GM23338 (cell line): ENCODE measurements at regions not wholly inside any gene's neighbourhood (a gene's known extent, or its start where the extent isn't known, plus 50 kb on each side); places are given as distances from the start of the nearest gene placed in this dataset.

Experiments used
- ATAC-seq: fragments of 200-7000 bp; cut with Tn5 transposase; 3 replicates; pipeline ENCODE4 v1.9.1; 2020
- DNase-seq: peaks from one replicate; pipeline ENCODE4 v3.0.0-alpha.2; 2015; ENCODE audit warnings: low spot score
- H2AFZ ChIP-seq: fragments of 200-600 bp; sonication (generic); 2 replicates; pipeline ENCODE4 v1.8.0; 2016; ENCODE audit warnings: antibody characterized with exemption, mild to moderate bottlenecking, moderate library complexity
- H3F3A ChIP-seq: fragments of 200-600 bp; sonication (generic); replicated peaks from 2 replicates; pipeline ENCODE4 v1.8.0; 2017; ENCODE audit warnings: antibody characterized with exemption, mixed run types, low read depth
- H3K27ac ChIP-seq: fragments of 200-600 bp; sonication (generic); 2 replicates; pipeline ENCODE4 v1.6.1; 2016; ENCODE audit warnings: low read depth
- H3K27me3 ChIP-seq: fragments of 200-600 bp; sonication (generic); 2 replicates; pipeline ENCODE4 v1.8.0; 2016; ENCODE audit warnings: mild to moderate bottlenecking, mixed run types, moderate library complexity; ENCODE audit not compliant: insufficient read depth
- H3K36me3 ChIP-seq: fragments of 200-600 bp; sonication (generic); 2 replicates; pipeline ENCODE4 v1.8.0; 2016; ENCODE audit warnings: mild to moderate bottlenecking; ENCODE audit not compliant: insufficient read depth
- H3K4me1 ChIP-seq: fragments of 200-600 bp; sonication (generic); 2 replicates; pipeline ENCODE4 v1.8.0; 2016; ENCODE audit warnings: mild to moderate bottlenecking, moderate library complexity; ENCODE audit not compliant: insufficient read depth
- H3K4me2 ChIP-seq: fragments of 200-600 bp; sonication (generic); 2 replicates; pipeline ENCODE4 v1.7.1; 2017; ENCODE audit warnings: mixed run types
- H3K4me3 ChIP-seq: fragments of 200-600 bp; sonication (generic); 2 replicates; pipeline ENCODE4 v1.6.1; 2016; ENCODE audit warnings: mixed run types
- H3K79me2 ChIP-seq: fragments of 200-600 bp; sonication (generic); replicated peaks from 2 replicates; pipeline ENCODE4 v1.8.0; 2017; ENCODE audit warnings: mild to moderate bottlenecking; ENCODE audit not compliant: insufficient read depth
- H3K9me2 ChIP-seq: fragments of 200-600 bp; sonication (generic); 2 replicates; pipeline ENCODE4 v1.8.0; 2017; ENCODE audit not compliant: insufficient read depth
- H4K20me1 ChIP-seq: fragments of 200-600 bp; sonication (generic); replicated peaks from 2 replicates; pipeline ENCODE4 v1.8.0; 2017; ENCODE audit warnings: mild to moderate bottlenecking; ENCODE audit not compliant: insufficient read depth
- H3K27ac Mint-ChIP-seq: 2 replicates; pipeline ENCODE4 v1.8.0; 2020; ENCODE audit warnings: inconsistent platforms, mild to moderate bottlenecking, moderate library complexity, mixed read lengths
- H3K27me3 Mint-ChIP-seq: 3 replicates; pipeline ENCODE4 v1.8.0; 2022; ENCODE audit warnings: low read depth, mild to moderate bottlenecking, moderate library complexity, mixed read lengths, inconsistent platforms; ENCODE audit not compliant: insufficient read depth, poor library complexity
- H3K36me3 Mint-ChIP-seq: 3 replicates; pipeline ENCODE4 v1.8.0; 2021; ENCODE audit warnings: low read depth, mild to moderate bottlenecking, inconsistent platforms, moderate library complexity, mixed read lengths
- H3K4me1 Mint-ChIP-seq: 3 replicates; pipeline ENCODE4 v1.8.0; 2020; ENCODE audit warnings: mild to moderate bottlenecking, inconsistent platforms, mixed read lengths
- H3K4me3 Mint-ChIP-seq: 3 replicates; pipeline ENCODE4 v1.8.0; 2021; ENCODE audit warnings: moderate library complexity, mild to moderate bottlenecking, inconsistent platforms, mixed read lengths
- H3K9me3 Mint-ChIP-seq: 3 replicates; pipeline ENCODE4 v1.8.0; 2020; ENCODE audit warnings: moderate library complexity, mild to moderate bottlenecking, inconsistent platforms, mixed read lengths
- CREB1 ChIP-seq: fragments of 250-450 bp; sonication (Bioruptor Pico); IDR thresholded peaks from 2 replicates; pipeline ENCODE4 v1.5.0; 2020; ENCODE audit warnings: low read depth, mild to moderate bottlenecking, moderate library complexity
- ETS1 ChIP-seq: IDR thresholded peaks from 2 replicates; pipeline ENCODE4 v1.6.1; 2016; ENCODE audit warnings: antibody characterized with exemption
- EZH2 ChIP-seq: fragments of 200-600 bp; sonication (generic); IDR thresholded peaks from one replicate; pipeline ENCODE4 v1.8.0; 2017; ENCODE audit warnings: antibody characterized with exemption, mild to moderate bottlenecking, low read depth; ENCODE audit not compliant: unreplicated experiment
- EZH2phosphoT487 ChIP-seq: fragments of 200-600 bp; sonication (generic); IDR thresholded peaks from one replicate; pipeline ENCODE4 v1.8.1; 2018; ENCODE audit warnings: antibody characterized with exemption; ENCODE audit not compliant: unreplicated experiment
- JUNB ChIP-seq: IDR thresholded peaks from one replicate; pipeline ENCODE4 v1.6.1; 2016; ENCODE audit warnings: antibody characterized with exemption; ENCODE audit not compliant: unreplicated experiment
- POLR2AphosphoS5 ChIP-seq: IDR thresholded peaks from 2 replicates; pipeline ENCODE4 v1.6.1; 2016; ENCODE audit warnings: antibody characterized with exemption, low read depth
- REST ChIP-seq: IDR thresholded peaks from one replicate; pipeline ENCODE4 v1.6.1; 2018; ENCODE audit warnings: antibody characterized with exemption; ENCODE audit not compliant: unreplicated experiment
- STAT1 ChIP-seq: IDR thresholded peaks from one replicate; pipeline ENCODE4 v1.6.1; 2016; ENCODE audit warnings: antibody characterized with exemption; ENCODE audit not compliant: unreplicated experiment
- ZNF331 ChIP-seq: fragments of 250-450 bp; sonication (Bioruptor Pico); IDR thresholded peaks from 2 replicates; pipeline ENCODE4 v1.5.0; 2020; ENCODE audit warnings: low read depth, mild to moderate bottlenecking, moderate library complexity
- ZNF462 ChIP-seq: fragments of 250-450 bp; sonication (Bioruptor Pico); IDR thresholded peaks from 2 replicates; pipeline ENCODE4 v1.5.0; 2020; ENCODE audit warnings: mild to moderate bottlenecking, moderate library complexity

- no peak overlapping the region for H3K4me3 ChIP-seq
- Mint-ChIP-seq H3K27me3 (no peaks in the 10 kb centered on the region), H3K9me3 (no peaks in the 10 kb centered on the region; the same call in 2 of the 3 replicates), H3K27ac (no peak overlapping the region), H3K4me3 (no peak overlapping the region), H3K4me1 (no peaks in the 10 kb centered on the region), H3K36me3 (no peaks in the 10 kb centered on the region)
- no peak overlapping the region for H2AFZ ChIP-seq
- no peaks in the 10 kb centered on the region for H3K36me3 ChIP-seq
- no peaks in the 10 kb centered on the region for H3F3A ChIP-seq
- H3K9me2 ChIP-seq, result 0 out of 2 replicates have a peak, but pooled peaks cover 2% of the 10 kb centered on the region
- ATAC-seq (no peak), DNase-seq (no peak)
- H3K27me3 ChIP-seq, result no peaks in the 10 kb centered on the region
- H3K4me1 ChIP-seq, result no peaks in the 10 kb centered on the region
- H4K20me1 ChIP-seq, result no peaks in the 10 kb centered on the region
- no peaks in the 10 kb centered on the region for H3K79me2 ChIP-seq
- no peak overlapping the region for H3K4me2 ChIP-seq
- no peak overlapping the region for H3K27ac ChIP-seq
- TF ChIP-seq ETS1, result no peak
- no peak for TF ChIP-seq EZH2phosphoT487
- no peak for TF ChIP-seq CREB1 (CRISPR knock-in tag)
- no peak for TF ChIP-seq ZNF331 (CRISPR knock-in tag)
- no peak for TF ChIP-seq JUNB
- no peak for TF ChIP-seq EZH2
Measured at GRCh38 chr2:19205983-19206533, 152.4 kb downstream of the OSR1 start.

- no peaks in the 10 kb centered on the region for H3K36me3 Mint-ChIP-seq
- Histone ChIP-seq H3K27ac (no peak overlapping the region), H3K9me2 (0 out of 2 replicates have a peak, but pooled peaks cover 2% of the 10 kb centered on the region), H3K4me1 (no peaks in the 10 kb centered on the region), H3K4me3 (no peak overlapping the region), H3K27me3 (no peaks in the 10 kb centered on the region), H3K4me2 (no peak overlapping the region), H4K20me1 (no peaks in the 10 kb centered on the region), H3K79me2 (no peaks in the 10 kb centered on the region), H2AFZ (no peak overlapping the region), H3K36me3 (no peaks in the 10 kb centered on the region), H3F3A (no peaks in the 10 kb centered on the region)
- ATAC-seq (no peak), DNase-seq (no peak)
- no peaks in the 10 kb centered on the region for H3K27me3 Mint-ChIP-seq
- no peaks in the 10 kb centered on the region for H3K4me1 Mint-ChIP-seq
- H3K9me3 Mint-ChIP-seq, result no peaks in the 10 kb centered on the region
- no peak overlapping the region for H3K4me3 Mint-ChIP-seq
- no peak overlapping the region for H3K27ac Mint-ChIP-seq
- no peak for TF ChIP-seq ZNF462 (CRISPR knock-in tag)
- no peak for TF ChIP-seq POLR2AphosphoS5
- no peak for TF ChIP-seq EZH2
- TF ChIP-seq ETS1, result no peak
- TF ChIP-seq ZNF331 (CRISPR knock-in tag), result no peak
- no peak for TF ChIP-seq REST
- TF ChIP-seq STAT1, result no peak
Measured at GRCh38 chr2:19203866-19204265, 154.6 kb downstream of the OSR1 start.
